ENCODE measurements at regions not wholly inside any gene's neighbourhood (a gene's known extent, or its start where the extent isn't known, plus 50 kb on each side); places are given as distances from the start of the nearest gene placed in this dataset.

GRCh38 chr10:63915240-63915639, 394.0 kb downstream of the REEP3 start:
- Histone ChIP-seq H3K4me3 (ENCODE audit: low read length) (no peak overlapping the region), H3K27me3 (ENCODE audit: insufficient read depth, low read length) (no peaks in the 10 kb centered on the region), H3K4me1 (ENCODE audit: insufficient read depth, low read length) (peaks cover 19% of the 10 kb centered on the region), H3K9ac (ENCODE audit: low read depth, low read length) (no peak overlapping the region), H3K36me3 (ENCODE audit: insufficient read depth, low read depth, low read length) (no peaks in the 10 kb centered on the region), H3K27ac (ENCODE audit: low read length) (no peak overlapping the region), H3K9me3 (ENCODE audit: insufficient read depth, low read depth, low read length) (no peaks in the 10 kb centered on the region)

- H3K9ac ChIP-seq (ENCODE audit: low read depth, low read length): no peak overlapping the region
- H3K36me3 ChIP-seq (ENCODE audit: insufficient read depth, low read depth, low read length): no peaks in the 10 kb centered on the region
- no peaks in the 10 kb centered on the region for H3K27me3 ChIP-seq (ENCODE audit: insufficient read depth, low read length)
- no peak overlapping the region for H3K4me3 ChIP-seq (ENCODE audit: low read length)
- H3K4me1 ChIP-seq (ENCODE audit: insufficient read depth, low read length): peaks cover 23% of the 10 kb centered on the region
- H3K27ac ChIP-seq (ENCODE audit: low read length): no peak overlapping the region
- no peaks in the 10 kb centered on the region for H3K9me3 ChIP-seq (ENCODE audit: insufficient read depth, low read depth, low read length)
Measured at GRCh38 chr10:63917363-63917762, 396.2 kb downstream of the REEP3 start.

GRCh38 chr10:63919575-63920279, 398.5 kb downstream of the REEP3 start:
- H3K4me1 ChIP-seq (ENCODE audit: insufficient read depth, low read length): peaks cover 29% of the 10 kb centered on the region
- H3K9me3 ChIP-seq (ENCODE audit: insufficient read depth, low read depth, low read length): no peaks in the 10 kb centered on the region
- H3K27ac ChIP-seq (ENCODE audit: low read length): no peak overlapping the region
- H3K36me3 ChIP-seq (ENCODE audit: insufficient read depth, low read depth, low read length): no peaks in the 10 kb centered on the region
- H3K4me3 ChIP-seq (ENCODE audit: low read length): no peak overlapping the region
- H3K27me3 ChIP-seq (ENCODE audit: insufficient read depth, low read length): no peaks in the 10 kb centered on the region
- H3K9ac ChIP-seq (ENCODE audit: low read depth, low read length): no peak overlapping the region

- no peak overlapping the region for H3K27ac ChIP-seq (ENCODE audit: low read length)
- no peaks in the 10 kb centered on the region for H3K36me3 ChIP-seq (ENCODE audit: insufficient read depth, low read depth, low read length)
- H3K9me3 ChIP-seq (ENCODE audit: insufficient read depth, low read depth, low read length): no peaks in the 10 kb centered on the region
- H3K4me3 ChIP-seq (ENCODE audit: low read length): no peak overlapping the region
- no peaks in the 10 kb centered on the region for H3K27me3 ChIP-seq (ENCODE audit: insufficient read depth, low read length)
- H3K4me1 ChIP-seq (ENCODE audit: insufficient read depth, low read length): peaks cover 29% of the 10 kb centered on the region
- H3K9ac ChIP-seq (ENCODE audit: low read depth, low read length): no peak overlapping the region
Measured at GRCh38 chr10:63920926-63921325, 399.7 kb downstream of the REEP3 start.

GRCh38 chr10:63921908-63922467, 400.8 kb downstream of the REEP3 start:
- no peaks in the 10 kb centered on the region for H3K9me3 ChIP-seq (ENCODE audit: insufficient read depth, low read depth, low read length)
- no peaks in the 10 kb centered on the region for H3K36me3 ChIP-seq (ENCODE audit: insufficient read depth, low read depth, low read length)
- H3K4me1 ChIP-seq (ENCODE audit: insufficient read depth, low read length): peaks cover 27% of the 10 kb centered on the region
- no peak overlapping the region for H3K27ac ChIP-seq (ENCODE audit: low read length)
- no peak overlapping the region for H3K4me3 ChIP-seq (ENCODE audit: low read length)
- H3K27me3 ChIP-seq (ENCODE audit: insufficient read depth, low read length): no peaks in the 10 kb centered on the region
- peak overlapping the region; percentile 20; the same call in 1 of the 2 replicates for H3K9ac ChIP-seq (ENCODE audit: low read depth, low read length)

GRCh38 chr10:63922468-63923284, 401.5 kb downstream of the REEP3 start:
- no peaks in the 10 kb centered on the region for H3K27me3 ChIP-seq (ENCODE audit: insufficient read depth, low read length)
- H3K9ac ChIP-seq (ENCODE audit: low read depth, low read length): peak overlapping the region; percentile 20; the same call in 1 of the 2 replicates
- H3K27ac ChIP-seq (ENCODE audit: low read length): no peak overlapping the region
- H3K9me3 ChIP-seq (ENCODE audit: insufficient read depth, low read depth, low read length): no peaks in the 10 kb centered on the region
- peaks cover 22% of the 10 kb centered on the region for H3K4me1 ChIP-seq (ENCODE audit: insufficient read depth, low read length)
- 0 out of 2 replicates have a peak overlapping the region, but pooled peaks have one; percentile 1 for H3K4me3 ChIP-seq (ENCODE audit: low read length)
- H3K36me3 ChIP-seq (ENCODE audit: insufficient read depth, low read depth, low read length): no peaks in the 10 kb centered on the region

GRCh38 chr10:63929831-63930467, 408.7 kb downstream of the REEP3 start:
- Histone ChIP-seq H3K4me3 (ENCODE audit: low read length) (no peak overlapping the region), H3K27me3 (ENCODE audit: insufficient read depth, low read length) (no peaks in the 10 kb centered on the region), H3K36me3 (ENCODE audit: insufficient read depth, low read depth, low read length) (no peaks in the 10 kb centered on the region), H3K9ac (ENCODE audit: low read depth, low read length) (no peak overlapping the region), H3K27ac (ENCODE audit: low read length) (no peak overlapping the region), H3K9me3 (ENCODE audit: insufficient read depth, low read depth, low read length) (no peaks in the 10 kb centered on the region), H3K4me1 (ENCODE audit: insufficient read depth, low read length) (peaks cover 3% of the 10 kb centered on the region; the same call in 1 of the 2 replicates)

- H3K4me3 ChIP-seq (ENCODE audit: low read length): no peak overlapping the region
- H3K9me3 ChIP-seq (ENCODE audit: insufficient read depth, low read depth, low read length): no peaks in the 10 kb centered on the region
- no peaks in the 10 kb centered on the region for H3K36me3 ChIP-seq (ENCODE audit: insufficient read depth, low read depth, low read length)
- H3K9ac ChIP-seq (ENCODE audit: low read depth, low read length): no peak overlapping the region
- H3K27ac ChIP-seq (ENCODE audit: low read length): no peak overlapping the region
- no peaks in the 10 kb centered on the region for H3K27me3 ChIP-seq (ENCODE audit: insufficient read depth, low read length)
- H3K4me1 ChIP-seq (ENCODE audit: insufficient read depth, low read length): peaks cover 3% of the 10 kb centered on the region; the same call in 1 of the 2 replicates
Measured at GRCh38 chr10:63930584-63930983, 409.4 kb downstream of the REEP3 start.

- H3K27ac ChIP-seq (ENCODE audit: low read length): no peak overlapping the region
- H3K4me1 ChIP-seq (ENCODE audit: insufficient read depth, low read length): peaks cover 8% of the 10 kb centered on the region; the same call in 1 of the 2 replicates
- no peak overlapping the region for H3K9ac ChIP-seq (ENCODE audit: low read depth, low read length)
- no peaks in the 10 kb centered on the region for H3K9me3 ChIP-seq (ENCODE audit: insufficient read depth, low read depth, low read length)
- no peaks in the 10 kb centered on the region for H3K36me3 ChIP-seq (ENCODE audit: insufficient read depth, low read depth, low read length)
- no peak overlapping the region for H3K4me3 ChIP-seq (ENCODE audit: low read length)
- no peaks in the 10 kb centered on the region for H3K27me3 ChIP-seq (ENCODE audit: insufficient read depth, low read length)
Measured at GRCh38 chr10:63935705-63936104, 414.5 kb downstream of the REEP3 start.

- H3K9ac ChIP-seq (ENCODE audit: low read depth, low read length): no peak overlapping the region
- peaks cover 7% of the 10 kb centered on the region; the same call in 1 of the 2 replicates for H3K4me1 ChIP-seq (ENCODE audit: insufficient read depth, low read length)
- no peak overlapping the region for H3K27ac ChIP-seq (ENCODE audit: low read length)
- no peaks in the 10 kb centered on the region for H3K27me3 ChIP-seq (ENCODE audit: insufficient read depth, low read length)
- H3K36me3 ChIP-seq (ENCODE audit: insufficient read depth, low read depth, low read length): no peaks in the 10 kb centered on the region
- no peaks in the 10 kb centered on the region for H3K9me3 ChIP-seq (ENCODE audit: insufficient read depth, low read depth, low read length)
- H3K4me3 ChIP-seq (ENCODE audit: low read length): no peak overlapping the region
Measured at GRCh38 chr10:63940277-63940922, 419.2 kb downstream of the REEP3 start.

- Histone ChIP-seq H3K36me3 (ENCODE audit: insufficient read depth, low read depth, low read length) (no peaks in the 10 kb centered on the region), H3K27me3 (ENCODE audit: insufficient read depth, low read length) (no peaks in the 10 kb centered on the region), H3K4me1 (ENCODE audit: insufficient read depth, low read length) (no peaks in the 10 kb centered on the region), H3K9me3 (ENCODE audit: insufficient read depth, low read depth, low read length) (no peaks in the 10 kb centered on the region; the same call in 1 of the 2 replicates), H3K4me3 (ENCODE audit: low read length) (no peak overlapping the region), H3K9ac (ENCODE audit: low read depth, low read length) (no peak overlapping the region), H3K27ac (ENCODE audit: low read length) (no peak overlapping the region)
Measured at GRCh38 chr10:63964406-63964805, 443.2 kb downstream of the REEP3 start.

All from iPS-20b (cell line).